ENCODE measurements at regions not wholly inside any gene's neighbourhood (a gene's known extent, or its start where the extent isn't known, plus 50 kb on each side); places are given as distances from the start of the nearest gene placed in this dataset.

GRCh38 chr1:56180520-56181190 is 398.7 kb downstream of the PLPP3 start:
- DNase-seq: no peak

DNA sequence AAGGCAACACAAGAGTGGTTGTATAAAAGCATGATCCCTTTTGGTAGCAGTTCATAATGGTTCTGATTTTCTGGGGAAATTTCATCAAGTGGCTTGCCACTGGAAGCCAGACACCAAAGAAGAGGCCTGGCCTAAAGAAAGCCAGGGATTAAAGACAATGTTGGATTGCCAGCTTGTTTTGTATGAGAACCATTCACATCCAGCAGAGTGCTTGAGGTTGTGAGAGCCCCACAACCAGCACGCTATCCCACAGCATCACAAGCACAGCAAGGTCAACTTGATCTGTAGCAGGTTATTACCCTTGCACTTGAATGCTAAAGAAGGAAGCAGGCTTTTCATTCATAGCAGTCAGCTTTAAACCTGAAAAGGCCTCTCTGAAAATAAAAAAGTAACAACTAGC is 399.8 kb downstream of the PLPP3 start:
- no peak for DNase-seq

DNA sequence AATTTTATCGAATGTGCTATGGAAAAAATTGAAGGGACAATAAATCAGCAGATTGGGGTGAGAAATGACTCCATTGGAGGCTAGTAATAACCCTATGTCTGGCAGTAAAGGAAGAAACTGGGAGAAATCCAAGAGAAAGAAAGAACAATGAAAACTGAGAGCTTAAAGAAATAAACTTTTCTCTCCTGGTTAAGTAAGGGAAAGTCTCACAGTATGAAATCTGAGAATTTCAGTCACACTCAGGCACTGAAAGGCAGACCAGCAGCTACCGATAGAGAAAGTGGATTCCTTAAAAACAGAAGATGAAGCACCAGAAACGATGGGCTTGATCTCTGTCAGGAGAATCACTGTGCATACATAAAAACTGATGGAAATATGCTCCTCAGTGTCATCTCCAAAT is 404.2 kb downstream of the PLPP3 start:
- DNase-seq: no peak

DNA sequence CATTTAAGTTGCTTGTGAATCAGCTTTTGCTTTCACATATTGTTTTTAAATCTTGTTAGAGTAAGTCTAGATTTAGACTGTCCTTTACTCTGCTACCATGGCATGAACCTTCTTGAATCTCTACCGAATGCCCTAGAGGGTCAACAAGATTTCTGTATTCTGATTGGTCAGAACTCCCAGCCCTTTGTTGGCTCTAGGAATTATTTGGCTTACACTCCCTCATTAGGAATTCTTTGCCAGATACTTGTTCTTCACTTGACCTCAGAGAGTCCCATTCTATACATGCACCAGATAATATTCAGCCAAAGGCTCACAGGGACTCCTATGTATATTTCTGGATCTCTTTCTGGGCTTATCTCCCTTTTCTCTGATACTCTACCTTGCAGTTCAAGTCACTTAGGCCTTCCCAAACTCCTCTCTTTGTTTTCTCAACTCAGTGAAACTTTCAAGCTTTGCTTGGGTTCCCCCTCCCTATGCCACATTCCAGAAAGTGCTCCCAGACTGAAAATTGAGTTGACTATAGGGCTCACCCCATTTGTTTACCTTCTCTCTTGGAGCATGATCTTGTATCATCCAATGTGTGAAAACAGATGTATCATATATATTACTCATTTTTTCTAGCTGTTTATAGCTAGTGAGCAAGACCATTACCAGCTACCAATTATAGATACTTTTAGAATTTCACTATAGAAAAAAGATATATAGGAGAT is 405.0 kb downstream of the PLPP3 start:
- DNase-seq: no peak

- no peak for DNase-seq
Observed at GRCh38 chr1:56173736-56174135, 405.6 kb downstream of the PLPP3 start.

- DNase-seq: no peak
Observed at GRCh38 chr1:56171670-56172069, 407.7 kb downstream of the PLPP3 start.

GRCh38 chr1:56170784-56171320 is 408.5 kb downstream of the PLPP3 start:
- DNase-seq: no peak

- DNase-seq: no peak
Observed at GRCh38 chr1:56169856-56170255, 409.5 kb downstream of the PLPP3 start.

DNA sequence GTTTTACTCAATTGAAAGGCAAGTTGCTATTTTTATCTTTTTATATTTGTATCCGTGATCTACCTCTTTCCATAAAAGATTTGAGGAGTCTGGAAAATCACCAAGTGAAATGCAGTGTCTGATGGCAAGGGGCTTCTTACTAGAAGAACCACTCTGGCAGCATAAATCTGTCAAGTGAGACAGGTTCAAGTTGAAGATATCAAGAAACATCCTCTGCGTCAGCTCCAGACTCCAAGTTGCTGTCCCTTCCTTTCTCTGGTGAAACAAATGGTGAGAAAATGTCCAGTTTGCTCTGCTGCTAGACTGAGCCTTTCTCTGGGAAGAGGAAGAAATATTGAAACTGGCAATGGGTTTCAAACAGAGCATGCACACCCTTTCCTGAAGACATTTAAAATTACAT is 411.2 kb downstream of the PLPP3 start:
- DNase-seq: no peak

DNA sequence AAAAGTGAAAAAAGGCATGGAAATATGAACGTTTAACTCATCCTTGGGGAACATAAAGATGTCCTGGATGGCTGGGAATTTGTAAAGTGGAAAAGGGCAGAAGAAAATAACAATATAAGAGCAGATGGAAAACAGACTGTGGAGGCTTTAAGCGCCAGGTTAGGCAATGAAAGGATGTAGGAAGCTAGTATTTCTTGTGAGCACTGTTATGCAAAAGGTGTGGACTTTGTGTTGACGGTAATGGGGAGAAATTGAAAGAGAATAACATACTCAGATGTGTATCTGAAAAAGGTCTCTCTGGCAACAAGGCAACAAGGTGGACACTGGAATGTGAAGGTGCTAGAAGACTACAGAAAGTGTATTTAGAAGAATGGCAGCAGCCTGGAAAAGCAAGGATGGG is 411.8 kb downstream of the PLPP3 start:
- no peak for DNase-seq

DNA sequence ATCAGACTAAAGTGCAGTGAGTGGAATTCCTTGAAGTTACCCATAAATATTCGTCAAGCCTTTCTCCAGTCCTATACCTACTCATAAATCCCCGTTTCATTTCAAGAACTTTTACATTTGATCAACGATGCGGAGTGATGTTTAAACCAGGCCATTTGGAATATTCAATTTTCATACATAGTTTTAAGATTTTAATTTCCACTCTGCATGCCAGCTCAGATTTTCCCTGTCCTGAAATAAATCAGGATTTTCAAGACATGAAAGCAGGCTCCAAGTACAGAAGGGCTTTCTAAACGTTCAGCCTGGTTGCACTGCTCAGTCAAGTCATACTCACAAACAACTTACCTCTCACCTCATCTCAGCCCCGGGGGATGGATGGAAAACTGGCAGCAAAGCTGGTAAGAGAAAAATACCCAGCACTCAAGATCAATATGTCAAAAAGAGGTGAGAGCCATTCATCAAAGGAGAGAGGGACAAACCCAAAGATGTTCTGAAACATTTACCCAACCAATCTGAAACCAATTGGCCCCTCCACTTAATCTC is 418.5 kb downstream of the PLPP3 start:
- no peak for DNase-seq

GRCh38 chr1:56156971-56157876 is 422.1 kb downstream of the PLPP3 start:
- DNase-seq: no peak

- DNase-seq: no peak
Observed at GRCh38 chr1:56153276-56153675, 426.1 kb downstream of the PLPP3 start.

DNA sequence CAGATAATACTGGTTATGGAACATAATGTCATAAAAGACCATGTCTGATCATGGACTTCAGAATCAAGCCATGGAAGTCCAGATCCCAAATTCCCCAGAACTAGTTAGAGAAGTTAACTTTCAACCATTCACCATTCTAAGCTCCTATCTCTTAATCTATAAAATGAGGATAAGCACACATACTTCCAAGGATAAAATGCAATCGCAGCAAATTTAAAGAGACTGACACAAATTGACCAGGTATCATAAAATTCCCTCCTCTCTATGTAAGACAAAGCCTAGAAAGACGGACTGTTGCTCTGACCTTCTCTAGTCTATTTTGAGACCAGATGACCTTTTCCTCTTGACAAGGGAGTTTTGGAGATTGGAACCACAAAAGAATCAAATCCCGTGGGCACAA is 426.7 kb downstream of the PLPP3 start:
- DNase-seq: no peak

DNA sequence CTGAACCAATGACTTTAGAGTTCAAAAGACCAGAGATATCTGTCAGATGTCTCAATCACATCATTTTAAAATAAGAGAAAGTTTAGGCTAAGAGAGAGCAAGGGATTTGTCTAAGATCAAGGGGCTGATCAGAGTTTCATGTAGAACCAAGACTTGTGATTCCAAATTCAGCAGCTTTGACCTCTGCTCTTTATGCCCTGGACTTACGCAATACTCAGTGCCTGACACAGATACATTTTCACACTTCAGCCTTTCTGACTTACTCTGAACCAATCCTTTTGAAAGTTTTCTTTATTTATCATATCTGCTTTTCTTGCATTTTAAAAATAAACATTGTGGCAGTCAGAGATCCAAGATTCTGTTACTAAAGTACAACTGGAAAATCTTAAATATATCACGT is 428.0 kb downstream of the PLPP3 start:
- no peak for DNase-seq

- DNase-seq: no peak
Observed at GRCh38 chr1:56150441-56151215, 428.7 kb downstream of the PLPP3 start.

GRCh38 chr1:56149761-56150160 is 429.6 kb downstream of the PLPP3 start:
- DNase-seq: no peak

DNA sequence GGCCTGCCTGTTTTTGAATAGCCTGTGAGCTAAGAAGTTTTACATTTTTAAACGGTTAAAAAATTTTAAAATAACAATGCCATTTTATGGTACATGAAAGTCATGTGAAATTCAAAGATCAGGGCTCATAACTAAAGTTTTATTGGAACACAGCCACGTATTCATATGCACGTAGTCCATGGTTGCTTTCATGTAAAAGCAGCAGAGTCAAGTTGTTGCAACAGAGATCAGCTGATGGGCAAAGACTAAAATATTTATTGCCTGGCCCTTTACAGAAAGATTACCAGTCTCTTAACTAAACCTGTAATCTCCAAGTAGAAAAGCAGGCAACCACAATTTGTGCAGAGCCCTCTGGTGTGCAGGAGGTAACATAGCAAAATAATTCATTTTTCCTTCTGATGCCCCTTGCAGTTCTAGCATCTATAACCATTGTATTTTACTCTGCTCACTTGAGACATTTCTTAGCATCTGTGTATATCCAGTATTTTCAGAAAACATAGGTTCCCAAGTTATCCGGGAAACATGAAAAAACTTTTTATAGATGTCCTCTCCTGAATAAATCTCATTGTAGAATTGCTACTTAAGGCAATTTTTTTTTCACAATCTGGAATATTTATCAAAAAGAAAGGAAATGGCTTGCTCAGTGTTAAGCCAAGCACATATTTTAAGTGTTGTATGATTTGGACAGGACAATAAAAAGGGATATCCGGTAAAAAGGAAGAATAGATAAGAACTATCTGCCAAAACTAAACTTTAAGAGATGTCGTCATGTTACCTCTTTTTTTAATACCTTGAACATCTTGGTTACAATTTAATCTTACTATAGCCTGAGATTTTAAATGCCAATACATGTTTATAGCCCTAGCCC is 430.8 kb downstream of the PLPP3 start:
- no peak for DNase-seq

GRCh38 chr1:56147459-56147858 is 431.9 kb downstream of the PLPP3 start:
- DNase-seq: no peak

DNA sequence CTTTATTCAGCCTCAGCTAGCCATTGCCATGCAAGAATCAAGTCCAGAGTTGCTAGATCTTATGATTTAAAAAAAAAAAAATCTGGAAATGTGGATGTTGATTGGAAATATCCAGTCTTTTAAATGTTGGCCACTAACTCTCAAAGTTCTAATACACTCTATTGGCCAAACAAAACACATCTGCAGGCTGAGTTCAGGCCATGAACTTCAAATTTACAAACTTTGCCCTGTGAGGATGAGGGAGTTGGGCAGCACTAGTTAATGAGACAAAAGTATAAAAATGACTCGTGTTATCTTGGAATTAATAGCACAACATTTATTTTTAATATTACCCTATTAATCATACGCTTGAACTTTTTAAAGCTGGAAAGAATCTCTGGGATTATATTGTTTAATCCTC is 432.3 kb downstream of the PLPP3 start:
- no peak for DNase-seq

GRCh38 chr1:56146449-56146848 is 432.9 kb downstream of the PLPP3 start:
- no peak for DNase-seq

All from stimulated activated CD4-positive, alpha-beta T cell treated with anti-CD3 and anti-CD28 coated beads, Interleukin-2, amount 100 ng/mL, for 24 hours (primary cell).